ENCODE measurements at regions not wholly inside any gene's neighbourhood (a gene's known extent, or its start where the extent isn't known, plus 50 kb on each side); places are given as distances from the start of the nearest gene placed in this dataset.
"Not testable (repeated sequence)": the region's sequence is repeated elsewhere in the genome, so short reads cannot be mapped to it uniquely, and the experiment has no call there.

- DNase-seq (ENCODE audit: low read depth, low spot score): no peak
These were observed 159.2 kb upstream of the CDH5 start for GRCh38 chr16:66207139-66207882.

- DNase-seq (ENCODE audit: low read depth, low spot score): no peak
These were observed 160.1 kb upstream of the CDH5 start for GRCh38 chr16:66206363-66206762.

GRCh38 chr16:66205287-66206231 is 160.9 kb upstream of the CDH5 start:
- DNase-seq (ENCODE audit: low read depth, low spot score): no peak

- no peak for DNase-seq (ENCODE audit: low read depth, low spot score)
These were observed 161.7 kb upstream of the CDH5 start for GRCh38 chr16:66204756-66205155.

GRCh38 chr16:66203476-66203875 is 163.0 kb upstream of the CDH5 start:
- DNase-seq (ENCODE audit: low read depth, low spot score): no peak

- no peak for DNase-seq (ENCODE audit: low read depth, low spot score)
These were observed 167.3 kb upstream of the CDH5 start for GRCh38 chr16:66199189-66199588.

- no peak for DNase-seq (ENCODE audit: low read depth, low spot score)
These were observed 167.8 kb upstream of the CDH5 start for GRCh38 chr16:66198641-66199040.

- DNase-seq (ENCODE audit: low read depth, low spot score): no peak
These were observed 168.7 kb upstream of the CDH5 start for GRCh38 chr16:66197668-66198278.

- no peak for DNase-seq (ENCODE audit: low read depth, low spot score)
These were observed 169.7 kb upstream of the CDH5 start for GRCh38 chr16:66196770-66197169.

- no peak for DNase-seq (ENCODE audit: low read depth, low spot score)
These were observed 171.6 kb upstream of the CDH5 start for GRCh38 chr16:66194866-66195265.

GRCh38 chr16:66193543-66194229 is 172.8 kb upstream of the CDH5 start:
- no peak for DNase-seq (ENCODE audit: low read depth, low spot score)

- no peak for DNase-seq (ENCODE audit: low read depth, low spot score)
These were observed 176.1 kb upstream of the CDH5 start for GRCh38 chr16:66190411-66190810.

GRCh38 chr16:66189951-66190350 is 176.5 kb upstream of the CDH5 start:
- no peak for DNase-seq (ENCODE audit: low read depth, low spot score)

GRCh38 chr16:66188917-66189725 is 177.4 kb upstream of the CDH5 start:
- DNase-seq (ENCODE audit: low read depth, low spot score): no peak

- no peak for DNase-seq (ENCODE audit: low read depth, low spot score)
These were observed 180.2 kb upstream of the CDH5 start for GRCh38 chr16:66186251-66186785.

GRCh38 chr16:66182592-66182991 is 183.9 kb upstream of the CDH5 start:
- no peak for DNase-seq (ENCODE audit: low read depth, low spot score)

- no peak for DNase-seq (ENCODE audit: low read depth, low spot score)
These were observed 189.8 kb upstream of the CDH5 start for GRCh38 chr16:66176731-66177130.

GRCh38 chr16:66176111-66176510 is 190.4 kb upstream of the CDH5 start:
- DNase-seq (ENCODE audit: low read depth, low spot score): no peak

- no peak for DNase-seq (ENCODE audit: low read depth, low spot score)
These were observed 190.9 kb upstream of the CDH5 start for GRCh38 chr16:66175636-66176035.

- DNase-seq (ENCODE audit: low read depth, low spot score): no peak
These were observed 191.4 kb upstream of the CDH5 start for GRCh38 chr16:66175058-66175457.

GRCh38 chr16:66173796-66174195 is 192.7 kb upstream of the CDH5 start:
- not testable (repeated sequence) for DNase-seq (ENCODE audit: low read depth, low spot score)

All from iPS DF 19.7 (cell line).